ENCODE measurements at regions not wholly inside any gene's neighbourhood (a gene's known extent, or its start where the extent isn't known, plus 50 kb on each side); places are given as distances from the start of the nearest gene placed in this dataset.
A peak's percentile ranks its signal among the peaks of the same experiment; 100 is the strongest.
"Not testable (repeated sequence)": the region's sequence is repeated elsewhere in the genome, so short reads cannot be mapped to it uniquely, and the experiment has no call there.

DNA sequence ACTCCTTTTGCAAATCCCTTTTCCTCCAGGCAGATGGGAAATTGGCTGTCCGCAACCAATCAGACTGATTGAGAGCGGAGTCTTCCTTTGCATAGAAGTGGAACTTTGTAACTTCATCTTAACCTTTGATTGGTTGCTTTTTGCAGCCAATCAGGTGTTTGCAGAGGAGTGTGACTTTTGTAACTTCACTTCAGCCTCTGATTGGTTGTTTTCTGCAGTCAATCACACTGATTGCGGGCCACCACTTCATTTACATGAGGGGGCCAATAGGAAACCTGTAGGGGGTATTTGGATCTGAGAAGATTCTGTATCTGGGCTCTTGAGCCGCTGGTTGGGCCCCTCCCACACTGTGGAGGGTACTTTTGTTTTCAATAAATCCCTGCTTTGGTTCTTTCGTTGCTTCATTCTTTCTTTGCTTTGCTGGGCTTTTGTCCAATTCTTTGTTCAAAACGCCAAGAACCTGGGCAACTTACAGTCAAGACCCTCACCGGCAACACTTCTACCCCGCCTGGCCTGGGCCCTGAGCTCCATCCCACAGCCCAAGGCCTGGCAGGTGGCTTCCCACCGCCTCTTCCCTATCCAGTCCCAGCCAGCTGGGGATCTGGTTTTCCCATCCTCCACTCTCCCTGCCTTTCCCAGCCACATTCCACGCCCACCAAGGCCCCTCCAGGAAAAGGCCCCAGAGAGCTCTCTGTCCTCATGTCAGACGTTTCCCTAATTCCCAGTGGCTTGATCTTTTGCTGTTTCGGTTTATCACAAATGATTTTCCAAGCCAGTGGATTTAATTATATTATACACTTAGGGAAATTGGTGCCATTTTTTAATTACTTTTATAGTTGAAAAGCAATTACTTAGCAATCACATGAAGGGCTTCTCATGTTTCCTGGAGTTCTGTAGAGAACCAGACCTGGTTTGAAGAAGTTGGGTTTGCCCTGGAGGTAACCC is 110.2 kb upstream of the STX18 start:
- no peak overlapping the region for H3K4me3 ChIP-seq (ENCODE audit: severe bottlenecking)
- H3K4me1 ChIP-seq (ENCODE audit: insufficient read depth, poor library complexity, severe bottlenecking): no peaks in the 10 kb centered on the region
- DNase-seq (ENCODE audit: low spot score) (no peak), ATAC-seq (ENCODE audit: low read depth) (no peak)
- H3K9me3 ChIP-seq (ENCODE audit: severe bottlenecking): no peaks in the 10 kb centered on the region
- TF ChIP-seq, protein P1, sequence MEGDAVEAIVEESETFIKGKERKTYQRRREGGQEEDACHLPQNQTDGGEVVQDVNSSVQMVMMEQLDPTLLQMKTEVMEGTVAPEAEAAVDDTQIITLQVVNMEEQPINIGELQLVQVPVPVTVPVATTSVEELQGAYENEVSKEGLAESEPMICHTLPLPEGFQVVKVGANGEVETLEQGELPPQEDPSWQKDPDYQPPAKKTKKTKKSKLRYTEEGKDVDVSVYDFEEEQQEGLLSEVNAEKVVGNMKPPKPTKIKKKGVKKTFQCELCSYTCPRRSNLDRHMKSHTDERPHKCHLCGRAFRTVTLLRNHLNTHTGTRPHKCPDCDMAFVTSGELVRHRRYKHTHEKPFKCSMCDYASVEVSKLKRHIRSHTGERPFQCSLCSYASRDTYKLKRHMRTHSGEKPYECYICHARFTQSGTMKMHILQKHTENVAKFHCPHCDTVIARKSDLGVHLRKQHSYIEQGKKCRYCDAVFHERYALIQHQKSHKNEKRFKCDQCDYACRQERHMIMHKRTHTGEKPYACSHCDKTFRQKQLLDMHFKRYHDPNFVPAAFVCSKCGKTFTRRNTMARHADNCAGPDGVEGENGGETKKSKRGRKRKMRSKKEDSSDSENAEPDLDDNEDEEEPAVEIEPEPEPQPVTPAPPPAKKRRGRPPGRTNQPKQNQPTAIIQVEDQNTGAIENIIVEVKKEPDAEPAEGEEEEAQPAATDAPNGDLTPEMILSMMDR (IDR thresholded peaks at IDR 0.05; ENCODE audit: poor library complexity, severe bottlenecking): no peak
- no peaks in the 10 kb centered on the region for H3K36me3 ChIP-seq (ENCODE audit: low read depth)
- no peak overlapping the region for H3K27ac ChIP-seq (ENCODE audit: poor library complexity, severe bottlenecking)
- H3K27me3 ChIP-seq (ENCODE audit: insufficient read depth, poor library complexity, severe bottlenecking): no peaks in the 10 kb centered on the region

DNA sequence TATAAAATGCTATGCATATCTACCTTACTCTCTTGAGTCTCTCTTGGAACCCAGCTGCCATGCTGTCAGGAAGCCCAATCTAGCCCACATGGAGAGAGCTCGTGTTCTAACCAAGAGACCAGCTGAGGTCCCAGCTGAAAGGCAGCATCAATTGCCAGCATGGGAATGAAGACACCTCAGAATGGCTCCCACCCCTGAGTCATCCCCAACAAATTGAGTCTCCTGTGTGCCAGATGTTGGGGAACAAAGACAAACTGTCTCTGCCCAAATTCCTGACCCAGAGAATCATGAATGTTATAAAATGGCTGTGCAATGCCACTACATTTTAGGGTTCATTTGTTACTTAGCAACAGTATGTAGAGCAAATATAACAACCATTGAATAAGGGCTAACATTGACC is 105.2 kb upstream of the STX18 start:
- H3K27ac ChIP-seq (ENCODE audit: poor library complexity, severe bottlenecking): no peak overlapping the region
- peaks cover 12% of the 10 kb centered on the region for H3K4me1 ChIP-seq (ENCODE audit: insufficient read depth, poor library complexity, severe bottlenecking)
- ATAC-seq (ENCODE audit: low read depth) (peak; percentile 35; the same call in 1 of the 3 replicates), DNase-seq (ENCODE audit: low spot score) (no peak)
- H3K4me3 ChIP-seq (ENCODE audit: severe bottlenecking): no peak overlapping the region
- TF ChIP-seq, protein P1 (IDR thresholded peaks at IDR 0.05; ENCODE audit: poor library complexity, severe bottlenecking): no peak
- no peaks in the 10 kb centered on the region for H3K36me3 ChIP-seq (ENCODE audit: low read depth)
- no peaks in the 10 kb centered on the region for H3K9me3 ChIP-seq (ENCODE audit: severe bottlenecking)
- no peaks in the 10 kb centered on the region for H3K27me3 ChIP-seq (ENCODE audit: insufficient read depth, poor library complexity, severe bottlenecking)

DNA sequence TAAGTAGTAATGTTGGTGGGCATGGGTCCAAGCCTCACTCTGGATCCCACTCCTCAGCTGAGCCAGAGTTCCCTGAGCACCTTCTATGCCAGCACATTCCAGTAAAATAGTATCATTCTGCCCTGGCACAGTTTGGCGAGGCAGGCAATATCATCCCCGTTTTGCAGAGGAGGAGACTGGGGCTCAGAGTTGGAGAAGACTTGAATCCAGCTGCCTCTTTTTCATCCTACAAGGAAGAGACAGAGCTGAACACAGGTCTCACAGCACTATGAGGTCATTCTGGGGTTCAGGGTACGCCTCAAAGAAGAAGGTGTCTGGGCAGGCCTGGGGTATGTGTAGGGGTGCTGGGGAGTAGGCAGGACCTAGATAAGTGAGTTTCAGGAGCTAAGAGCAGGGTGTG is 103.9 kb upstream of the STX18 start:
- H3K4me3 ChIP-seq (ENCODE audit: severe bottlenecking): no peak overlapping the region
- H3K36me3 ChIP-seq (ENCODE audit: low read depth): no peaks in the 10 kb centered on the region
- ATAC-seq (ENCODE audit: low read depth) (no peak), DNase-seq (ENCODE audit: low spot score) (no peak)
- TF ChIP-seq, protein P1 (IDR thresholded peaks at IDR 0.05; ENCODE audit: poor library complexity, severe bottlenecking): no peak
- H3K4me1 ChIP-seq (ENCODE audit: insufficient read depth, poor library complexity, severe bottlenecking): peaks cover 12% of the 10 kb centered on the region
- H3K27ac ChIP-seq (ENCODE audit: poor library complexity, severe bottlenecking): peak overlapping the region; percentile 6
- no peaks in the 10 kb centered on the region for H3K27me3 ChIP-seq (ENCODE audit: insufficient read depth, poor library complexity, severe bottlenecking)
- H3K9me3 ChIP-seq (ENCODE audit: severe bottlenecking): no peaks in the 10 kb centered on the region

DNA sequence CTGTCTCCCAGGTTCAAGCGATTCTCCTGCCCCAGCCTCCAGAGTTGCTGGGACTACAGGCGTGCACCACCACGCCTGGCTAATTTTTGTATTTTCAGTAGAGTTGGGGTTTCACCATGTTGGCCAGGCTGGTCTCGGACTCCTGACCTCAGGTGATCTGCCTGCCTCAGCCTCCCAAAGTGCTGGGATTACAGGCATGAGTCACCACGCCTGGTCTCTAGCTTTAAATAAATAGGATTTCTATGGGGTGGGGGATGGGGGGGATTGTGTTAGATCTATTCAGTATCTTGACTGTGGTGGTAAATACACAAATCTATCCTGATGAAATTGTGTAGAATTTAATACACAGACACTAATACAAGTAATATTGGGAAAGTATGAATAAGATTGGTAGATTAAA is 102.4 kb upstream of the STX18 start:
- H3K27ac ChIP-seq (ENCODE audit: poor library complexity, severe bottlenecking): peak overlapping the region; percentile 62
- not testable (repeated sequence) for DNase-seq (ENCODE audit: low spot score); H3K36me3 ChIP-seq (ENCODE audit: low read depth); H3K9me3 ChIP-seq (ENCODE audit: severe bottlenecking); H3K27me3 ChIP-seq (ENCODE audit: insufficient read depth, poor library complexity, severe bottlenecking); H3K4me3 ChIP-seq (ENCODE audit: severe bottlenecking); ATAC-seq (ENCODE audit: low read depth)
- peaks cover 12% of the 10 kb centered on the region for H3K4me1 ChIP-seq (ENCODE audit: insufficient read depth, poor library complexity, severe bottlenecking)

DNA sequence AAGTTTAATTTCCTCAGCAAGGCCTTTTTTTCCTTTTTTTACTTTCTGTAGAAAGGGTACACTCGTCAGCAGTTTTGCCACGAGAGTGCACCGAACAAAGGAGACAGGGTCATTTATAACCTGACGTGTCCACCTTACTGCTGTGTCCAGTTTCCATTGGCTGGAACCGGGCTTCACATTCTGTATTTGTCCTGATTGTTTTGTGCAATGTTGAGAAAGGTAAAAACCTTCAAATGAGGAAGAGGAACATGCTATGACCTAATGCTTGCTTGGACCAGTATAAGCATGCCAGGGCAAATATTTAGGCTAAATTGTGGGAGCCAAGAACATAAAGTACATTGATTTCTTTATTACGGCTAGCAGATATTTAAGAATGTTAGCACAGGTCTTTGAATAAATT is 101.9 kb upstream of the STX18 start:
- H3K4me3 ChIP-seq (ENCODE audit: severe bottlenecking); DNase-seq (ENCODE audit: low spot score); H3K27me3 ChIP-seq (ENCODE audit: insufficient read depth, poor library complexity, severe bottlenecking); H3K36me3 ChIP-seq (ENCODE audit: low read depth); H3K9me3 ChIP-seq (ENCODE audit: severe bottlenecking): not testable (repeated sequence)
- peaks cover 12% of the 10 kb centered on the region for H3K4me1 ChIP-seq (ENCODE audit: insufficient read depth, poor library complexity, severe bottlenecking)
- peak; percentile 56; the same call in 2 of the 3 replicates for ATAC-seq (ENCODE audit: low read depth)
- peak overlapping the region; percentile 62 for H3K27ac ChIP-seq (ENCODE audit: poor library complexity, severe bottlenecking)

DNA sequence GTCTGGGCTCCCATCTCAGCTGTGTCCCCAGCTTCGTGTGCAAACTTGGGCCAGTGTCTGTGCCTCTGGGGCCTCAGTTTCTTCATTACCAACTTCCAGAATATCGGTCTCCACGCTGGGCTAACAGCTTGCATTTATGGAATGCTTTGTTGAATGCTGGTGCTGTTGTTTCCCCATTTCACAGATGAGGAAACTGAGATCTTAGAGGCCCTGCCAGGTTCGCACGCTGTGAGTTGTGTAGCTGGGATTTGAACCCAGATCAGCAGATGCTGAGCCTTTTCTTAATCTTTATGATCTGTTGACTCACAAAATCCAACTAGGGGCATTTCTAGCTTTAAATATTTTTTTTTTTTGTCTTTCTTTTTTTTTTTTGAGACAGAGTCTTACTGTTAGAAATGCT is 101.5 kb upstream of the STX18 start:
- DNase-seq (ENCODE audit: low spot score) (no peak), ATAC-seq (ENCODE audit: low read depth) (no peak)
- TF ChIP-seq, protein P1 (IDR thresholded peaks at IDR 0.05; ENCODE audit: poor library complexity, severe bottlenecking): no peak
- peaks cover 12% of the 10 kb centered on the region for H3K4me1 ChIP-seq (ENCODE audit: insufficient read depth, poor library complexity, severe bottlenecking)
- H3K27me3 ChIP-seq (ENCODE audit: insufficient read depth, poor library complexity, severe bottlenecking): no peaks in the 10 kb centered on the region
- H3K36me3 ChIP-seq (ENCODE audit: low read depth): no peaks in the 10 kb centered on the region
- H3K9me3 ChIP-seq (ENCODE audit: severe bottlenecking): no peaks in the 10 kb centered on the region
- H3K4me3 ChIP-seq (ENCODE audit: severe bottlenecking): no peak overlapping the region
- H3K27ac ChIP-seq (ENCODE audit: poor library complexity, severe bottlenecking): peak overlapping the region; percentile 62

Measured in RWPE2 (cell line).